HG02678 (cell line): ENCODE measurements at regions not wholly inside any gene's neighbourhood (a gene's known extent, or its start where the extent isn't known, plus 50 kb on each side); places are given as distances from the start of the nearest gene placed in this dataset.
"Not testable (repeated sequence)": the region's sequence is repeated elsewhere in the genome, so short reads cannot be mapped to it uniquely, and the experiment has no call there.

Experiments
- ATAC-seq: cut with Tn5 transposase; IDR thresholded peaks from one replicate; pipeline ENCODE4 v1.9.1; 2021; ENCODE audit warnings: mild to moderate bottlenecking, moderate library complexity; ENCODE audit not compliant: unreplicated experiment

DNA sequence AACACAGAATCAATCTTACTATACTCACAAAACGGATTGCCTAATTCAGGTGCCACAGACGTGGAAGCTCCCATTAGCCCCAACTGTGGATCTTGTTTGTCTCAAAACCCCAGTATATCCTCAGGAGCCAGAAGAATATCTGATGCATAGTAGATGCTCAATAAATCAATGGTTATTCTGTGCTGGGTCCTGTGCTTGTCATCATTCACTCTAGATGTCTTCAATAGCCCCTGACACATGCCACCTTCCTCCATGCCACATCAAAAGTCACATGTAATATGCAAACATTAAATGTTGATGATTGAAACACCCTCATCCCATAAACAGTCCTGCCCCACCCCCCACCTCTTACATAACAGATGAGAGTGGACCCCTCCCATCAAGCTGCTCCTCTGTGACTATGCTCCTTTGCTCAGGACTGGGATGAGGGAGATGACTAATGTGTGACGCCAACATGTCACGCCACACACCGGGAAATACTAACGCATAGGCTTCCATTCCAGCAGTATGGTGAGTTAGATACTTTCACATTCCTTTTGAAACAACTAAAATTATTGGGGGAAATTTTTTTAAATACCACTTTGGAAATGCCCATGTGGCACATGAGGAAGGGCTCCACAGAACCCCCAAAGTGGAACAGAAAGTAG is 267.6 kb upstream of the SDK2 start:
- ATAC-seq: no peak

DNA sequence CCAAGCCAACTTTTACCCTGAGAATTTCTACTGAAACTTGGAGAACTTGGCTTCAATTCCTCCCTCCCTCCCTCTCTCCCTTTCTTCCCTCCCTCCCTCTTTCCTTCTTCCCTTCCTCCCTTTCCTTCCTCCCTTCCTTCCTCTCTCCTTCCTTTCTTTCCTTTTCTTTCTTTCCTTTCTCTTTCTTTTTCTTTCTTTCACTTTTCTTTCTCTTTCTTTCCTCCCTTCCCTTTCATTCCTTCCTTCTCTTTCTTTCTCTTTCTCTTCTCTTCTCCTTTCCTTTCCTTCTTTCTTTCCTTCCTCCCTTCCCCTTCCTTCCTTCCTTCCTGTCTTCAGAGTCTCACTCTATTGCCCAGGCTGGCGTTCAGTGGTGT is 268.1 kb upstream of the SDK2 start:
- no peak for ATAC-seq

DNA sequence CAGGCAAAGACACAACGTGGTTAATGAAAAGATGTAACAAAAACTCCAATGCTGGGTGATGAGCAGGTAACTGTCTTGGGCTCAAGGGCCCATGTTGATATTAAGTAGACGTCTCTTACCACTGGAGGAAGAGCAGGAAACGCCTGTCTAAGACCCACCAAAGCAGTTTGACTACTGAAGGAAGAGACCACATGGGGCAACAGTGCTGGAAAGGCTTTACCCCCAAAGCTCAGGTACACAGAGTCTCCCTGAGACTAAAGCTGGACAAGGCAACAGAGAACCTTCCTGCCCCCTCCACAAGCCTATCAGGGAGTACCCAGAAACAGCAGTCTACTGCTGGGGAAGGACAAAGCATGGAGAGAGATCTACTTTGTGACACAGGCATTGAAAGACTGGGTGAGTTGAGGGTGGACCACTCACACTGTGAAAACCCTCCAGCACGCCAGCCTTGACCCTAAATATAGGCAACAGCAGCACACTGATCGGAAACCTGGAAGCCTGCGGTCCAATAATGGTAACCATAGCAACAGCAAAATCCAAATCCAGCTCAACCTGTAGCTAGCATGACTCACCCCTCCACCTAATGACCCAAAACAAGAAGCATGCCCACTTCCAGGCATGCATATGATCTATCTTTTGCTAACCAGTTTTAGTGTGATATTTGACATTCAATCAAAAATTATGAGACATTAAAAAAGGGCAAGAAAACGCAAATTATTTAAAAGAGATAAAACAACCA is 270.5 kb upstream of the SDK2 start:
- no peak for ATAC-seq

DNA sequence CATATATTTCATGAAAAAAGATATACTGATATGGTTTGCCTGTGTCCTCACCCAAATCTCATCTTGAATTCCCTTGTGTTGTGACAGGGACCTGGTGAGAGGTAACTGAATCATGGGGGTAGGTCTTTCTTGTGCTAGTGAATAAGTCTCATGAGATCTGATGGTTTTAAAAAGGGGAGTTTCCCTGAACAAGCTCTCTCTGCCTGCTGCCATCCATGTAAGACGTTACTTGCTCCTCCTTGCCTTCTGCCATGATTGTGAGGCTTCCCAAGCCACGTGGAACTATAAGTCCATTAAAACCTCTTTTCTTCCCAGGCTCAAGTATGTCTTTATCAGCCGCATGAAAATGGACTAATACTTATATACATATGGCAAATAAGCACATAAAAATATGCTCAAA is 274.8 kb upstream of the SDK2 start:
- not testable (repeated sequence) for ATAC-seq

DNA sequence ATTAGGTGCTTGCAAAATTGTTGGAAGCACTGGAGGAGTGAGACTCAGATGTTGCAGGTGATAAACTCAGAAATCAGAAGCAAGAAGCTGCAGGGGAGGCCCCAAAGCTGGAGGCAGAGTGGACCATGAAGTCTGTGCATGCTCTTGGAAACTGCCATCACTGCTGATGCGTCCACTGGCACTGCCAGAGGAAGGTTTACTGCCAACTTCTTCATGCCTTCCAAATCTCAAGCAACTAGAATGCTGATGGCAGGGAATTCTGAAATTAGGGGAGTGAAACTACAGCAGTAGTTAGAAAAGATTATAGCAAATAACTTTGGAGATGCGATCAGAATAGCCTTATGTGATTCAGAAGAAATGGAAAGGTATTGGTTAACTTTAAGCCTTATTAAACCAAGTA is 277.1 kb upstream of the SDK2 start:
- no peak for ATAC-seq

DNA sequence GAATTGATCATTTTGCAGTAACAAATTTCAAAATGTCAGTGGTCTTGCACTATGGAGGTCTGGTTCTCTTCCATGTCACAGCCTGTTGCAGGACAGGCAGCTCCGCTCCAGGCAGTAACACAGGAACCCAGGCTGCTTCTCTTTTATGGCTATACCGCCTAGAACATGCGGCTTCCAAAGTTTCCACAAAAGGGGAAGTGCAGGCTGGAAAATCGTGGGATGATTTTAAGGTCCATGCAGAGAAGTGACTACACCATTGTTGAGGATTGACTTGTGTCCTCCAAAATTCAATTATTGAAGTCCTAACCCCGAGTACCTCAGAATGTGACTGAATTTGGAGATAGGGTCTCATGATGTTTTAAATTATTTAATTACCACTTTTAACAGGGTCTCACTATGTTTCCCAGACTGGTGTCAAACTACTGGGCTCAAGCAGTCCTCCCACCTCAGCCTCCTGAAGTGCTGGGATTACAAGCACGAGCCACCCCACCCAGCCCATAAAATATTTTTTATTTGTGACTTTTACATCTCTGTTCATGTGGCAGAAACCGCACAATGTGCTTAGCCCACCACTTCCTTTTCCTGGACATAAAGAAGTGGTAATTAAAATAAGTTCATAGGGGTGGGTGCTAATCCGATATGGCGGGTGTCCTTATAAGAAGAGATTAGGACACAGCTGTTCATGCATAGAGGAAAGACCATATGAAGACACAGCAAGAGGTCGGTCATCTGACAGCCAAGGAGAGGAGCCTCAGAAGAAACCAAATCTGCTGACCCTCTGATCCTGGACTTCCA is 279.2 kb upstream of the RPL38 start:
- ATAC-seq: no peak

DNA sequence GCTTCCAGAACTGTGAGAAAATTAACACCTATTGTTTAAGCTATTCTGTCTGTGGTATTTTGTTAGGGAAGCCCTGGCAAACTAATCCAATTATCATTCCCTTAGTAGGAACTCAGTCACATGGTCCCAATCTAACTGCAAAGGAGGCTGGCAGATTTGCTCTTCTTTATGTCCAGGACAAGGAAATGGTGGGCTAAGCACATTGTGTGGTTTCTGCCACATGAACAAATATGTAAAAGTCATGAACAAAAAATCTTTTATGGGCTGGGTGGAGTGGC is 278.6 kb upstream of the RPL38 start:
- no peak for ATAC-seq

DNA sequence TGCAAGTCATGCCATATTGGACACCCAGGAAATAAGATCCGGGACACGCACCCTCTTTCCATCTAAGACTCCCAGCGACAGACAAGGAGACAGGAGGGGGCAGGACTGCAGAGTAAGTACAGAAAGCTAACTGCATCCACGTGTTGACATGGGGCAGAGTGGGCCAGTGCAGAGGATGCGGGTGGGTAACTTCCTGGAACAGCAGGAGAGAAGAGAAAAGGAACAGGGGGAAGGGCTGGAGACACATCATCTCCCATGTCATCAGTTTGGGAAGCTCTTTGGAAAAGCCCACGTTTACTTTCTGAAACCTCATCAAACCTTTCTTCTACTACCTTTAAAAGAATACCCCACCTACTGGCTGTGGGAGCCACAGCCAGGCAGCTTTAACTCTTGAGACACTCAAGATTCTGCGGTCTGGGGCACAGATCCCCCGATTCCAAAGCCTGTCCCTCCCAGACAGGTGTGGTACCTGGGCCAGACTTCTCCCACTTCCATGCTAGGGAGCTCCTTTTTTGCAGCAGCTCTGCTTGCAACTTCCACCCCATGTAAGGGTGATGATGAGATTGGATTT is 273.5 kb upstream of the RPL38 start:
- ATAC-seq: no peak

DNA sequence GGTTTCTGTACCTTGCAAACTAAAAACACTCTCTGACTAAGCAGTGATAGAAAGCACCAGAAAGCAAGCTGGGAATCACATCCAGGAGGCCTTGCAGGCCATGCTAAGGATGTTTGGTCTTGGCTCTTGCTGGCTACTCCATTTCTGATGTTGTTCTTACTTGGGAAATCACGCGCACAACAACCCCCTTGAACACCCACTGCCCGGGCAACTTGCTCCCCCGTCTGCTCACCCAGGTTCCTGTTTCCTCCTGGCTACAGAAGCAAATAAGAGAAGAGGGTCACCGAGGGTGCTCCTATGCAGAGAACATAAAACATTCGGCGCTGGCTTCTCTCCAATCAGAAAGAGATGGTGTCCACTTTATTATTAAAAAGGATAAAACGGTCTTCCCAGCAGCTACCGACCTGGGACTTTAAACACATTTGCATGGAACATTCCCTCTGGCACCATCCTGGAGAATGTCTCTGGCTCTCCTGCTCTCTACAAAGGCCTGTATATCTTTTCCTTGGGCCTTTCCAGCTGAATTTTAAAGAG is 271.2 kb upstream of the RPL38 start:
- ATAC-seq: no peak

DNA sequence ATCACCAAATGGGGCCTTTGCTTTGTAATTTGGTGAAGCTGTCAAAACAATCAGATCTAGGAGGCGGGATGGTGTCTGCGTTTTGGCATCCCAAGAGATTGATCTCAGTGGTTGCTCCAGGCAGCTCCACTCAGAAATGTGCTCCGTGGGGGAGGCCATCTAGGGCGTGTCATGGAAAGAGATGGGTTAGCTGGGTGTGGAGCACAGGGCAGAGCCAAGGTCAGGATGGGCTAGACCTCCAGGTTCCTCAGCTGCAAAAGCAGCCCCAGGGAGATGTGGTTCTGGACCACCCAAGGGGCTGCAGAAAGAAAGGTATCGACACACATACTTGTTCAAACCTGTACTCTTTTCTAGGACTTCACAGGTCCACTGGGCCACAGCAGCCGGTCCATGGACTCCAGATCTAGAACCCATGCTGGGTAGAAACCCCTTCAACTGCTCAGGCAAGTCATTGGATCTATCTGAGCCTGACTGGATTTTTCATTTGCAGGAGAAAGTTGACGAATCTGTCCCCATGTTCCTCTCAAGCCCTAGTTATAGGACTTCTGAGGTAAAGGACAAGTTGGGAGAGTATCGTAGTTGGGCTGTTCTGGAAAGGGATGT is 270.2 kb upstream of the RPL38 start:
- ATAC-seq: no peak

DNA sequence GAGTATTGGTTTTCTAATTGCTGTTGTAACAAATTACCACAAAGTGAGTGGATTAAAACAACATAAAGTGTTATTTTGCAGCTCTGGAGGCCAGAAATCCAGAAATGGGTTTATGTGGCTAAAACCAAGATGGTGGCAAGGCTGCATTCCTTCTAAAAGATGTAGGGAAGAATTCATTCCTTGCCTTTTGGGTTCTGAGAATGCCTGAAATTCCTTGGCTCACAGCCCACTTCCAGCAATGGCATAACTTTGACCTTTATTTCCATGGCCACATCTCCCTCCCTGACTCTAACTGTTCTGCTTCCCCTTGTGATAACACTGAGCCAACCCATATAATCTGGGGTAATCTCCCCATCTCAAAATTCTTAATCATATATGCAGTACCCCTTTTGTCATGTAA is 269.6 kb upstream of the RPL38 start:
- no peak for ATAC-seq

DNA sequence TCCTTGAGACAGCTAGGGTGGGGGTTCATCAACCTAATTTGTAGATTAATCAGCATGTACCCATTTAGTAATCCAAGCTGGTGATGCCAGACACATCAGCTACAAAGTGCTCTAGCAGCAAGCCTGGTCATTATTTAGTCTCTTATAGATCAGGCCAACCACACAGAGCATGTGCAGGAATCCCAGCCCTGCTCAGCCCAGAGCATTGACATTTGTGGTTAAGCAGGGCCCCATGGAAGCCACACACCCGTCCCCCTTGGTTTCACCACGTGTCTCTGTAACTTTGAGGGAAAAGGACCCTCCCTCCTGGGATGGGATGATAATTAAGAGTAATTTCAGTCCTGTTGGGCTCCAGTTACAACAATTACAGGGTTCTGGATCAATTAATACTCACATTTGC is 268.8 kb upstream of the RPL38 start:
- no peak for ATAC-seq

DNA sequence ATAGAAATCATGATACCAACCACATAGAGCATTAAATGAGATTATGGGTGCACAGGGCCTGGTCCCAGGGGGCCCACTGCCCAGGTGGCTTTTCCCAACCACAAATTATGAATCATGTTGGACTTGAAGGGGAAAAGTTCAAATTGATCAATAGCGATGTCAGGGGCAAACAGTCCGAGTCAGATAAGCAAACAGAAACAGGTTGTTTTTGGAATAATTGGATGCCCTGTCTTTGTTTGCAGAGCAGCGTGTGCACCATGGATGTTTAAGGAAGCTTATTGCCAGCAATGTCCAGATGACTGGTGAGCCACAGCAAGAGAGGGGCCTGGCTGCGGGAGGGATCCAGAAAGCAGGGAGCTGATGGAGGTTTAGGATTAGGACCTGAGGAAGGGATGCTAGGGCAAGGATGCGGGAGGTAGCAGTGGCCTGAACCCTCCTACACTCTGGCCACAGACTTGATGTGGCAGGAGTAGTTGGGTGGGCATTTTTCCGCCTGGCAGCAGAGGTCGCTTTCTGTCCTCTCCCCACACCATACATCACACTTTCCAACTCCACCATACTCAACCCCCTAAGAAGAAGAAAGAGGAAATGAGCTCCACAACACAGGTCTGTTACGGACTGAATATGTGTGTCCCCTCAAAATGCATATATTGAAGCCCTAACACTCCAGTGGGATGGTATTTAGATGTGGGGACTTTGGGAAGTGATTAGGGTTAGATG is 266.4 kb upstream of the RPL38 start:
- no peak for ATAC-seq

DNA sequence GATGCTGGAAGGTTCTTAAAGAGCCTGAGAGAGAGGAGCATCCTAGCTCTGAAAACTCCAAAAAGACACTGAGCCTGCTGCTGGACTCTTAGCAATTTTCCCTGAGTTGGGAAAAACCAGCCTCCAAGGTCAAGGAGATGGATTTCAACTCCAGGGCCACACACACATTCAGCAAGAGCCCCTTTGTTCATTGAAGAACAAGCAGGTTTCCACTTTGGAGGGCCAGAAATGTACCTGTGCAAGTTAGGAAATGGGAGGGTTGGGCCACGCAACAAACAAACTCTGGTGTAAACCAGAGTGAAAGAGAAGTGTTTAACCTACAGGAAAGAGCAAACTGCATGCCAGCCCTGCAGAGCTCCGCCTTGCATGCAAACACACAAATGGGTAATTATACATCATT is 264.8 kb upstream of the RPL38 start:
- no peak for ATAC-seq

DNA sequence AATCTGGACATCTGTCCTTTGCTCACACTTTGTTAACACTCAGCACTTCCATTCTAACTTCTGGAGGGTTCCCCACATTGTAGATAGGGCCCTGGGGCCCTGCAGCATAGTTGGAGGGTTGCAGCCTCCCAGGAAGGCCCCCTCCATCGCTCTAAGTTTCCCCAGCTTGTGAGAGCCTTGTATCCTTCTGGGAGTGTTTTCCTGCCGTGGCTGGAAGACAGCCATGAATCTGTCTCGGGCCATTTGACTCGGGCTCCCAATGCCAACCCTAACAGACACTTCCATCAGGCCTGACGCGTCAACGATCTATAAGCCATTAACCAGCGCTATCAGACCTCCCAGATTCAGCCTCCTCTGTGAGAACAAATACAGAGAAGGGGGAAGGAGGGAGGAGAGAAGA is 263.7 kb upstream of the RPL38 start:
- no peak for ATAC-seq

DNA sequence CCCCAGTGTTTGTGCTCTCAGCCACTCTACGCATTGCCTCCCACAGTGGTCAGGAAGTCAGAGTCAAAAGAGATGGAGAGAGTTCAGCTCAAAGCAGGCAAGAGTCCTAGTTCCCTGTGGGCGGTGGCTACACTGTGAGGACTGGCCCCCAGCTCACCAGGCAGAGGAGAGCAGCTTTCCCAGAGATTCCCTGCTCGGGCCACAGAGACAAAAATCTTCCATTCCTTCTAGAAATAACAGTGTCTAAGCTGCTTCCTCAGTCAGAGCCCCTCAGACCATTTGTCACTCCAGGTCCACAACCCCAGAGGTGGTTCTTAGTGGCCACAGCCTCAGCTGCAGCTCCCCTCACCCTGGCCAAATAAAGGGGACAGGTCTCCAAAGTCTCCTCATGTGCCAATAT is 263.0 kb upstream of the RPL38 start:
- ATAC-seq: no peak

DNA sequence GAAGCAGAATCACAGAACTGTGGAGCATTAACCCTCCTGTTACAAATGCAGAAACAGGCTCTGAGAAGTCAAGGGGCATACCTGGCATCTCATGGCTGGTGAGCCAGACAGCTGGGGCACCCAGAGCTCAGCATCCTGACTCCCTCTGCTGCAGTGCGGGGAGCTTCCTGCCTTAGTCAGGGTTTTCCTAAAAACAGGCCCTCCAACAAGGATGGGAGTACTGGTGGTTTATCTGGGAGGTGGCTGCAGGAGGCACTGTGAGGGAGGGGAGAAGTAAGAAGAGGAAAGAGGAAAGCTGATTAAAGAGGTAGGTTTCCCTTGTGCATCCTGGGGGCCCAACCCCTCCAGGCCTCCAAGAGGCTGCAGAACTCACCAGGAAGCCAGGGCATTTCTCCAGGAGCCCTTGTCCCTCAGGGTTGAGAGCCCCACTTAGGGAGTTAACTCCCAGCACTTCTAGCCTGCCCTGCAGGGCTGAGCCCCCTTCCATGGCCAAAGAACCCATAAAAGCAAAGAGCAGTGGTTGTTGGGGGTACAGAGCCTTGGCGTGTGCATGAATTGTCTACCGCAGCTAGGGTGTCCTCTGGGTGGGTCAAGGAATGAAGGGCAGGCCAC is 261.5 kb upstream of the RPL38 start:
- ATAC-seq: no peak

DNA sequence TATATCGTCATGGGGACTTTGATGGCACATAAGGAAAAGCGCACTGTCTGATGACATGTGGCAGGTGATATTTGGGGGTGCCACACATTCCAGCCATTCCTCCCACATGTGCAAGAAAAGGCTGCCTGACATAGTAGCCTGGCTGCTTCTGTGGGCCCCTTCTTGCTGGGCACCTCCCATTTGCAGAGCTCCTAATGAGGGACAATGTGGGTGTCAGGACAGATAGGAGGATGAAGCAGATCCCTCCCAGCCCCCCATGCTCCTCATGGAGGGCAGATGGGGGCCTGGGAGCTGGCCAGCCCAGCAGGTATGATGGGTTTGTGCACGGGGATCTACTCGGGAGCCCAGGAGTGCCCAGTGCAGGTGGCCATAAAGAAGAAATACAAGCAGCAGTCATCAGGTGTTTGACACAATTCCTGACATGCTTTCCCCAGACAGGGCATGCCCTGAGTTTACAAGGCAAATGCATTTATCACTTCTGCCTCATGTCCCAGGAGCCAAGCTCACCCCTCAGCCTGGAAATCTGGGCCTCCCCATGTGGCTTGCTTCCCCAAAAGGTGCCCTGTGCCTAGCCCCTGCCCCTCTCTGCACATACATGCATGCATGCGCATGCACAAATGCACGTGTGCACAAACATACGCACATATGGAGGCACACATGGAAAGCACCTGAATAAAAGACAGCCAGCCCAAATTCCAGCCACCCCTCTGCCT is 260.6 kb upstream of the RPL38 start:
- ATAC-seq: no peak

DNA sequence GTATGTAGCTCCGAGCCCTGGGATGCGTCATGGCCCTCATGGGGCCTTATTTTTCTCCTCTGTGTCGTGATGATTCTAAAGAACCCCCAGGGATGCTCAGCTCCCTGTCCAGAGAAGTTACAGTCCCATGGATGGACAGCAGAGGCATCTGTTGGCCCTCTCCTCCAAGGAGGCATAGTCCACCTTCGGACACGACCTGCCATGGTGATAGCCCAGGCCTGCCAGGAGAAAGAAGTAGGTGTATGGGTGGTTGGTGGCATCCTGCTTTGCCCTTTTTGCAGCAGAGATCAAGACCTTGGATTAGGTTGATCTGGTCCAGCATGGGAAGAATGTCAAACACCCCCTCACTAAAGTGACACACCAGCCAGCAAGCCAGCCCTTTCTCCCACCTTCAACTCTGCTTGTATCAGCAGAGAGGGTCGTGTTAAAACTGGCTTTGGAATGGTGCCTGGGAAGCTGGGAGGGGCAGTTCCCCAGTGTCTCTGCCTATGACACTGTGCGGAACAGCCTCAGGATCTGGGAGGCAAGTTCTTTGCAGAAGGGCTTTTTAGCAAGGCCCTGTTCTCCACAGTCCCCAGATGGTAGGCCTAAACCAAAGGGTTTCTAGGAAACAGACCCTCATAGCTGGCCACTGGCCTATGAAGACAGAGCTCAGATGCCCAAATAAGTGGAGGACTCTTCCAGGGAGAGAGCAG is 259.9 kb upstream of the RPL38 start:
- no peak for ATAC-seq
